Kidney glomerular epithelial cell (primary cell): ENCODE measurements at regions not wholly inside any gene's neighbourhood (a gene's known extent, or its start where the extent isn't known, plus 50 kb on each side); places are given as distances from the start of the nearest gene placed in this dataset.

Experiments
- DNase-seq: peaks from one replicate; lab custom pipeline; 2025; lab: John Stamatoyannopoulos, UW

GRCh38 chr4:144463896-144464295 lies 182.1 kb upstream of the HHIP start:
- DNase-seq, result no peak

- DNase-seq, result no peak
Observed at GRCh38 chr4:144465546-144465945, 180.4 kb upstream of the HHIP start.

GRCh38 chr4:144480068-144480467 lies 165.9 kb upstream of the HHIP start:
- DNase-seq, result no peak

- no peak for DNase-seq
Observed at GRCh38 chr4:144489831-144490230, 156.1 kb upstream of the HHIP start.

GRCh38 chr4:144494280-144494679 lies 151.7 kb upstream of the HHIP start:
- no peak for DNase-seq

- DNase-seq, result no peak
Observed at GRCh38 chr4:144495944-144496343, 150.0 kb upstream of the HHIP start.

- no peak for DNase-seq
Observed at GRCh38 chr4:144499777-144500176, 146.2 kb upstream of the HHIP start.

- no peak for DNase-seq
Observed at GRCh38 chr4:144501231-144501780, 144.7 kb upstream of the HHIP start.

- no peak for DNase-seq
Observed at GRCh38 chr4:144504883-144505282, 141.1 kb upstream of the HHIP start.

GRCh38 chr4:144507311-144508101 lies 138.4 kb upstream of the HHIP start:
- DNase-seq, result no peak

- DNase-seq, result no peak
Observed at GRCh38 chr4:144509088-144510015, 136.6 kb upstream of the HHIP start.

- DNase-seq, result no peak
Observed at GRCh38 chr4:144514736-144515135, 131.2 kb upstream of the HHIP start.

- DNase-seq, result no peak
Observed at GRCh38 chr4:144518181-144518895, 127.6 kb upstream of the HHIP start.

GRCh38 chr4:144531841-144532240 lies 114.1 kb upstream of the HHIP start:
- no peak for DNase-seq

GRCh38 chr4:144547678-144548298 lies 98.2 kb upstream of the HHIP start:
- no peak for DNase-seq

- no peak for DNase-seq
Observed at GRCh38 chr4:144556636-144557035, 89.3 kb upstream of the HHIP start.

GRCh38 chr4:144557404-144557803 lies 88.6 kb upstream of the HHIP start:
- DNase-seq, result no peak

- peak; percentile 32 for DNase-seq
Observed at GRCh38 chr4:144562019-144562705, 83.8 kb upstream of the HHIP start.

- DNase-seq, result no peak
Observed at GRCh38 chr4:144564358-144564757, 81.6 kb upstream of the HHIP start.

- no peak for DNase-seq
Observed at GRCh38 chr4:144565527-144566195, 80.3 kb upstream of the HHIP start.
